Prostate gland (tissue), 2 donors: ENCODE measurements at regions not wholly inside any gene's neighbourhood (a gene's known extent, or its start where the extent isn't known, plus 50 kb on each side); places are given as distances from the start of the nearest gene placed in this dataset.

Experiments used
- CTCF ChIP-seq, 4 experiments: fragments of 200-600 bp in 2 of 4; fragments of 450-650 bp in 2 of 4; sonication (generic) in 2 of 4; IDR thresholded peaks; 1 replicate in 3 of 4; 2 replicates in 1 of 4; pipeline ENCODE4 v1.5.1; 2016 to 2019; ENCODE audit warnings: antibody characterized with exemption in 4 of 4, mild to moderate bottlenecking in 2 of 4, moderate library complexity in 2 of 4
- POLR2A ChIP-seq: fragments of 450-650 bp; IDR thresholded peaks from one replicate; pipeline ENCODE4 v1.6.1; 2016; ENCODE audit warnings: antibody characterized with exemption, mild to moderate bottlenecking
- POLR2AphosphoS5 ChIP-seq: sonication (generic); formaldehyde crosslinking; IDR thresholded peaks from one replicate; pipeline ENCODE4 v1.6.1; 2017; ENCODE audit warnings: antibody characterized with exemption

- TF ChIP-seq CTCF (IDR thresholded peaks at IDR 0.05) (no peak), POLR2A (no peak), POLR2AphosphoS5 (no peak)
Measured at GRCh38 chr6:135581211-135581610, 83.7 kb upstream of the AHI1 start.
